ENCODE measurements at regions not wholly inside any gene's neighbourhood (a gene's known extent, or its start where the extent isn't known, plus 50 kb on each side); places are given as distances from the start of the nearest gene placed in this dataset.

- H3K9me3 Mint-ChIP-seq, result peaks cover 64 to 77% of the 10 kb centered on the region in 2 experiments
- no peak overlapping the region for H3K56ac ChIP-seq (ENCODE audit: insufficient read length, low read depth, low read length)
These were observed 336.2 kb downstream of the MID1IP1 start for GRCh38 chrX:39137363-39137954.

More at GRCh38 chrX:39137363-39137954, 336.2 kb downstream of the MID1IP1 start:
- H3K27ac Mint-ChIP-seq, result no peak overlapping the region
- Histone ChIP-seq H3T11ph (ENCODE audit: low read length) (no peak overlapping the region), H3K9me3 (ENCODE audit: control insufficient read depth, low read depth, low read length) (no peaks in the 10 kb centered on the region), H3K4me1 (ENCODE audit: insufficient read depth, low read length) (no peaks in the 10 kb centered on the region; the same call in 1 of the 2 replicates), H2BK20ac (ENCODE audit: low read depth, low read length, poor library complexity, severe bottlenecking) (no peak overlapping the region), H3K9ac (ENCODE audit: extremely low read depth, insufficient read length, low read length) (no peak overlapping the region), H3K27ac (ENCODE audit: insufficient read length, low read depth, low read length) (no peak overlapping the region), H4K91ac (ENCODE audit: insufficient read length, low read depth, low read length) (no peak overlapping the region), H3K4ac (ENCODE audit: low read depth, low read length) (no peak overlapping the region), H4K5ac (ENCODE audit: insufficient read length, low read depth, low read length) (no peak overlapping the region), H3K23ac (ENCODE audit: insufficient read length, low read depth, low read length) (no peak overlapping the region), H3K79me1 (ENCODE audit: insufficient read depth, low read depth, low read length, poor library complexity, severe bottlenecking) (no peaks in the 10 kb centered on the region), H3K27me3 (ENCODE audit: insufficient read depth, low read length) (no peaks in the 10 kb centered on the region), H2BK12ac (ENCODE audit: insufficient read length, low read depth, low read length) (no peak overlapping the region), H3K18ac (ENCODE audit: insufficient read length, low read depth, low read length) (no peak overlapping the region), H3K14ac (ENCODE audit: insufficient read depth, low read length) (no peak overlapping the region), H2BK15ac (ENCODE audit: low read depth, low read length) (no peak overlapping the region), H2BK120ac (ENCODE audit: low read depth, low read length, poor library complexity, severe bottlenecking) (no peak overlapping the region), H2AK5ac (ENCODE audit: insufficient read length, low read length) (no peak overlapping the region), H2AFZ (ENCODE audit: low read length) (no peak overlapping the region), H4K20me1 (ENCODE audit: control insufficient read depth, insufficient read depth, insufficient read length) (no peaks in the 10 kb centered on the region), H4K8ac (replicated peaks; ENCODE audit: insufficient read length, low read depth, low read length) (no peak overlapping the region), H2BK5ac (ENCODE audit: insufficient read length, low read length) (no peak overlapping the region), H3K23me2 (ENCODE audit: insufficient read length, low read depth, low read length, poor library complexity, severe bottlenecking) (no peaks in the 10 kb centered on the region), H3K4me2 (ENCODE audit: insufficient read depth, insufficient read length, low read length) (no peak overlapping the region), H3K79me2 (ENCODE audit: insufficient read depth, low read length) (no peaks in the 10 kb centered on the region)
- peaks cover 9 to 12% of the 10 kb centered on the region in 2 experiments; a peak in 3 of 4 replicates for H3K4me1 Mint-ChIP-seq
- no peak overlapping the region for H3K4me3 Mint-ChIP-seq
- WGBS (ENCODE audit: extremely low coverage, insufficient read length, low lambda C conversion rate), result no CpG with 5 or more reads among the region's 3 CpGs
- no peak for DNase-seq
- no peaks in the 10 kb centered on the region for H3K27me3 Mint-ChIP-seq (ENCODE audit: low read depth)
- peaks cover 0 to 8% (median 0%) of the 10 kb centered on the region in 3 experiments; a peak in 3 of 7 replicates for H3K36me3 Mint-ChIP-seq (ENCODE audit: insufficient read depth in 1 of 3, low read depth in 3 of 3)
- TF ChIP-seq CTCF (conservative IDR thresholded peaks at IDR 0.05), result no peak

All from H9 (cell line).